ENCODE measurements at regions not wholly inside any gene's neighbourhood (a gene's known extent, or its start where the extent isn't known, plus 50 kb on each side); places are given as distances from the start of the nearest gene placed in this dataset.

DNA sequence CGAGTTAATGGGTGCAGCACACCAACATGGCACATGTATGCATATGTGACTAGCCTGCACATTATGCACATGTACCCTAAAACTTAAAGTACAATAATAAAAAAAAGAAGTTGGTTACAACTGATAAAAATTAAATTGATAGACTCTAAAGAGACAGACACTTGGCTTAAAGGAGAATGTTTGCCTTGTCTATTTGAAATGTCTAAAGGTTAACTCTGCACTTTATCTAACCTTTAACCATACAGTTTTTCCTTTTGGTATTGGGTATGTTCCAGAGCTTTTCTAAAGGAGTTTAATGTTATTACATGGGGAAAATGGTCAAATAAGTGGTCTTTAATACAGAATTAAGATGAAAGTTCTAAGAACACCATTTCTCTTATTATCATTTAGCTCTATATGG is 145.1 kb upstream of the HCCS start:
- TF ChIP-seq, protein P1, sequence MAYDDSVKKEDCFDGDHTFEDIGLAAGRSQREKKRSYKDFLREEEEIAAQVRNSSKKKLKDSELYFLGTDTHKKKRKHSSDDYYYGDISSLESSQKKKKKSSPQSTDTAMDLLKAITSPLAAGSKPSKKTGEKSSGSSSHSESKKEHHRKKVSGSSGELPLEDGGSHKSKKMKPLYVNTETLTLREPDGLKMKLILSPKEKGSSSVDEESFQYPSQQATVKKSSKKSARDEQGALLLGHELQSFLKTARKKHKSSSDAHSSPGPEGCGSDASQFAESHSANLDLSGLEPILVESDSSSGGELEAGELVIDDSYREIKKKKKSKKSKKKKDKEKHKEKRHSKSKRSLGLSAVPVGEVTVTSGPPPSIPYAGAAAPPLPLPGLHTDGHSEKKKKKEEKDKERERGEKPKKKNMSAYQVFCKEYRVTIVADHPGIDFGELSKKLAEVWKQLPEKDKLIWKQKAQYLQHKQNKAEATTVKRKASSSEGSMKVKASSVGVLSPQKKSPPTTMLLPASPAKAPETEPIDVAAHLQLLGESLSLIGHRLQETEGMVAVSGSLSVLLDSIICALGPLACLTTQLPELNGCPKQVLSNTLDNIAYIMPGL (CRISPR knock-in tag; IDR thresholded peaks at IDR 0.05; ENCODE audit: borderline replicate concordance), result no peak
- TF ChIP-seq ESRRA (IDR thresholded peaks at IDR 0.05; ENCODE audit: borderline replicate concordance, low read length) (no peak), HEYL (CRISPR knock-in tag; IDR thresholded peaks at IDR 0.05) (no peak), PHF8 (IDR thresholded peaks at IDR 0.05; ENCODE audit: borderline replicate concordance, low read depth) (no peak)
